H9 (cell line): ENCODE measurements at regions not wholly inside any gene's neighbourhood (a gene's known extent, or its start where the extent isn't known, plus 50 kb on each side); places are given as distances from the start of the nearest gene placed in this dataset.
"Not testable (repeated sequence)": the region's sequence is repeated elsewhere in the genome, so short reads cannot be mapped to it uniquely, and the experiment has no call there.

ENCODE experiments used
- DNase-seq: peaks from one replicate; pipeline ENCODE4 v3.0.0-alpha.2; 2017
- H2AFZ ChIP-seq: one replicate; pipeline ENCODE4 v1.6.1; 2013; ENCODE audit warnings: mild to moderate bottlenecking, low read length, control low read depth, moderate library complexity
- H2AK5ac ChIP-seq: 2 replicates; pipeline ENCODE4 v1.6.1; 2013; ENCODE audit warnings: low read length, control low read depth, mixed read lengths; ENCODE audit not compliant: insufficient read length
- H2BK120ac ChIP-seq: one replicate; pipeline ENCODE4 v1.6.1; 2013; ENCODE audit warnings: low read depth, mild to moderate bottlenecking, low read length, control low read depth, inconsistent platforms; ENCODE audit not compliant: poor library complexity, severe bottlenecking
- H2BK12ac ChIP-seq: 2 replicates; pipeline ENCODE4 v1.6.1; 2013; ENCODE audit warnings: low read length, control low read depth, mixed read lengths, low read depth; ENCODE audit not compliant: insufficient read length
- H2BK15ac ChIP-seq: 2 replicates; pipeline ENCODE4 v1.6.1; 2013; ENCODE audit warnings: low read depth, low read length, control low read depth
- H2BK20ac ChIP-seq: one replicate; pipeline ENCODE4 v1.6.1; 2013; ENCODE audit warnings: low read depth, mild to moderate bottlenecking, low read length, control low read depth, inconsistent platforms; ENCODE audit not compliant: poor library complexity, severe bottlenecking
- H2BK5ac ChIP-seq: 2 replicates; pipeline ENCODE4 v1.6.1; 2013; ENCODE audit warnings: low read length, control low read depth, mixed read lengths; ENCODE audit not compliant: insufficient read length
- H3K14ac ChIP-seq: 2 replicates; pipeline ENCODE4 v1.6.1; 2013; ENCODE audit warnings: low read length, control low read depth; ENCODE audit not compliant: insufficient read depth
- H3K18ac ChIP-seq: 2 replicates; pipeline ENCODE4 v1.6.1; 2013; ENCODE audit warnings: low read depth, mild to moderate bottlenecking, mixed read lengths, low read length, control low read depth; ENCODE audit not compliant: insufficient read length
- H3K23ac ChIP-seq: 2 replicates; pipeline ENCODE4 v1.6.1; 2013; ENCODE audit warnings: low read length, control low read depth, mixed read lengths, low read depth; ENCODE audit not compliant: insufficient read length
- H3K23me2 ChIP-seq: 2 replicates; pipeline ENCODE4 v1.6.1; 2013; ENCODE audit warnings: low read depth, mild to moderate bottlenecking, mixed read lengths, low read length, control low read depth; ENCODE audit not compliant: insufficient read length, poor library complexity, severe bottlenecking
- H3K27ac ChIP-seq: 2 replicates; pipeline ENCODE4 v1.5.1; 2013; ENCODE audit warnings: low read length, control low read depth, mixed read lengths, low read depth; ENCODE audit not compliant: insufficient read length
- H3K27me3 ChIP-seq: 2 replicates; pipeline ENCODE4 v1.6.1; 2013; ENCODE audit warnings: low read length, control low read depth, inconsistent platforms; ENCODE audit not compliant: insufficient read depth
- H3K4ac ChIP-seq: 2 replicates; pipeline ENCODE4 v1.6.1; 2013; ENCODE audit warnings: low read depth, mild to moderate bottlenecking, control low read depth, inconsistent platforms, low read length, moderate library complexity
- H3K4me1 ChIP-seq: 2 replicates; pipeline ENCODE4 v1.6.1; 2013; ENCODE audit warnings: low read length, control low read depth, inconsistent platforms; ENCODE audit not compliant: insufficient read depth
- H3K4me2 ChIP-seq: 2 replicates; pipeline ENCODE4 v1.6.1; 2013; ENCODE audit warnings: low read length, control low read depth, mixed read lengths; ENCODE audit not compliant: insufficient read length, insufficient read depth
- H3K56ac ChIP-seq: 2 replicates; pipeline ENCODE4 v1.6.1; 2013; ENCODE audit warnings: low read depth, mild to moderate bottlenecking, mixed read lengths, low read length, control low read depth; ENCODE audit not compliant: insufficient read length
- H3K79me1 ChIP-seq: 2 replicates; pipeline ENCODE4 v1.6.1; 2013; ENCODE audit warnings: low read depth, mild to moderate bottlenecking, moderate library complexity, low read length, control low read depth, inconsistent platforms; ENCODE audit not compliant: insufficient read depth, poor library complexity, severe bottlenecking
- H3K79me2 ChIP-seq: 2 replicates; pipeline ENCODE4 v1.6.1; 2013; ENCODE audit warnings: low read length, control low read depth, inconsistent platforms; ENCODE audit not compliant: insufficient read depth
- H3K9ac ChIP-seq: 2 replicates; pipeline ENCODE4 v1.6.1; 2013; ENCODE audit warnings: low read length, control low read depth, mixed read lengths; ENCODE audit not compliant: insufficient read length; ENCODE audit errors: extremely low read depth
- H3K9me3 ChIP-seq: one replicate; pipeline ENCODE4 v1.6.1; 2013; ENCODE audit warnings: low read depth, low read length, inconsistent platforms; ENCODE audit not compliant: control insufficient read depth
- H3T11ph ChIP-seq: one replicate; pipeline ENCODE4 v1.6.1; 2013; ENCODE audit warnings: mild to moderate bottlenecking, low read length, control low read depth, inconsistent platforms
- H4K20me1 ChIP-seq: one replicate; pipeline ENCODE4 v1.6.1; 2013; ENCODE audit not compliant: control insufficient read depth, insufficient read length, insufficient read depth
- H4K5ac ChIP-seq: 2 replicates; pipeline ENCODE4 v1.6.1; 2013; ENCODE audit warnings: low read depth, mild to moderate bottlenecking, mixed read lengths, low read length, control low read depth; ENCODE audit not compliant: insufficient read length
- H4K8ac ChIP-seq: replicated peaks from 2 replicates; pipeline ENCODE4 v1.6.1; 2013; ENCODE audit warnings: low read length, control low read depth, mixed read lengths, low read depth; ENCODE audit not compliant: insufficient read length
- H4K91ac ChIP-seq: 2 replicates; pipeline ENCODE4 v1.6.1; 2013; ENCODE audit warnings: low read depth, mild to moderate bottlenecking, moderate library complexity, mixed read lengths, low read length, control low read depth; ENCODE audit not compliant: insufficient read length
- H3K27ac Mint-ChIP-seq, 3 experiments: 2 replicates in 2 of 3; 3 replicates in 1 of 3; pipeline ENCODE4 v1.8.0; 2020 to 2021; ENCODE audit warnings: mixed read lengths in 3 of 3, mild to moderate bottlenecking in 1 of 3, moderate library complexity in 1 of 3
- H3K27me3 Mint-ChIP-seq: 2 replicates; pipeline ENCODE4 v1.8.0; 2021; ENCODE audit warnings: low read depth, mild to moderate bottlenecking, moderate library complexity, mixed read lengths
- H3K36me3 Mint-ChIP-seq, 3 experiments: 2 replicates in 2 of 3; 3 replicates in 1 of 3; pipeline ENCODE4 v1.8.0; 2020 to 2021; ENCODE audit warnings: low read depth in 3 of 3, mixed read lengths in 3 of 3; ENCODE audit not compliant: insufficient read depth in 1 of 3
- H3K4me1 Mint-ChIP-seq, 2 experiments: 2 replicates each; pipeline ENCODE4 v1.8.0; 2020; ENCODE audit warnings: mixed read lengths in 2 of 2
- H3K4me3 Mint-ChIP-seq, 2 experiments: 2 replicates in 1 of 2; 3 replicates in 1 of 2; pipeline ENCODE4 v1.8.0; 2020 to 2021; ENCODE audit warnings: mild to moderate bottlenecking in 2 of 2, mixed read lengths in 2 of 2, moderate library complexity in 1 of 2
- H3K9me3 Mint-ChIP-seq, 2 experiments: 2 replicates in 1 of 2; 3 replicates in 1 of 2; pipeline ENCODE4 v1.8.0; 2020; ENCODE audit warnings: mild to moderate bottlenecking in 2 of 2, mixed read lengths in 2 of 2, moderate library complexity in 1 of 2
- WGBS: extraction: QIAGEN DNeasy Blood & Tissue Kit; methylation state at CpG from one replicate; pipeline ENCODE4 v1.1.7; 2013; ENCODE audit warnings: missing lambda C conversion rate, low lambda C conversion rate, mixed read lengths; ENCODE audit not compliant: insufficient read length; ENCODE audit errors: extremely low coverage; 5-methylcytosine and 5-hydroxymethylcytosine counted together

- H4K5ac ChIP-seq, H3K4ac ChIP-seq, H3K27me3 ChIP-seq, H3K4me2 ChIP-seq, H4K8ac ChIP-seq, H4K91ac ChIP-seq, H3K9me3 Mint-ChIP-seq, H4K20me1 ChIP-seq, H3K4me3 Mint-ChIP-seq, H2AK5ac ChIP-seq, H3K14ac ChIP-seq, H2BK20ac ChIP-seq, H3K18ac ChIP-seq, H3K56ac ChIP-seq, H3K4me1 Mint-ChIP-seq, H3K79me1 ChIP-seq, H3K4me1 ChIP-seq, DNase-seq, H2BK120ac ChIP-seq, H3K27ac ChIP-seq, H3K9ac ChIP-seq, H3K23me2 ChIP-seq, H3K27me3 Mint-ChIP-seq, H2BK5ac ChIP-seq, H2AFZ ChIP-seq, H2BK12ac ChIP-seq, H3K79me2 ChIP-seq, H3K23ac ChIP-seq, H3K9me3 ChIP-seq, H3K36me3 Mint-ChIP-seq, H3T11ph ChIP-seq, H3K27ac Mint-ChIP-seq, H2BK15ac ChIP-seq: not testable (repeated sequence)
- no CpG with 5 or more reads among the region's 7 CpGs for WGBS
Measured at GRCh38 chr2:110390351-110391034, 82.1 kb downstream of the LIMS4 start.

- not testable (repeated sequence) for H3K4ac ChIP-seq, H3T11ph ChIP-seq, H2AFZ ChIP-seq, H3K9me3 ChIP-seq, H3K18ac ChIP-seq, H3K9me3 Mint-ChIP-seq, H2BK20ac ChIP-seq, H2BK120ac ChIP-seq, H2BK5ac ChIP-seq, H3K36me3 Mint-ChIP-seq, H4K20me1 ChIP-seq, H2BK12ac ChIP-seq, H2AK5ac ChIP-seq, H2BK15ac ChIP-seq, H3K27me3 ChIP-seq, H3K4me1 ChIP-seq, H3K56ac ChIP-seq, H3K27me3 Mint-ChIP-seq, H3K4me1 Mint-ChIP-seq, H4K91ac ChIP-seq, H3K14ac ChIP-seq, H3K79me1 ChIP-seq, H3K4me3 Mint-ChIP-seq, H3K23ac ChIP-seq, H3K23me2 ChIP-seq, DNase-seq, H3K79me2 ChIP-seq, H3K9ac ChIP-seq, H3K27ac ChIP-seq, H3K4me2 ChIP-seq, H4K8ac ChIP-seq, H4K5ac ChIP-seq, H3K27ac Mint-ChIP-seq
- no CpG with 5 or more reads among the region's 12 CpGs for WGBS
Measured at GRCh38 chr2:110387044-110387443, 85.6 kb downstream of the LIMS4 start.
